Stimulated activated CD4-positive, alpha-beta T cell treated with anti-CD3 and anti-CD28 coated beads, Interleukin-4, amount 100 ng/mL, for 24 hours (primary cell): ENCODE measurements at regions not wholly inside any gene's neighbourhood (a gene's known extent, or its start where the extent isn't known, plus 50 kb on each side); places are given as distances from the start of the nearest gene placed in this dataset.
"Not testable (repeated sequence)": the region's sequence is repeated elsewhere in the genome, so short reads cannot be mapped to it uniquely, and the experiment has no call there.

Experiments
- DNase-seq: peaks from one replicate; pipeline ENCODE4 v3.0.0-alpha.2; 2020

GRCh38 chr4:137468836-137469235 is 63.5 kb downstream of the PCDH18 start:
- no peak for DNase-seq

- no peak for DNase-seq
Observed at GRCh38 chr4:137467537-137467936, 64.8 kb downstream of the PCDH18 start.

- DNase-seq: no peak
Observed at GRCh38 chr4:137463377-137464003, 68.8 kb downstream of the PCDH18 start.

GRCh38 chr4:137455647-137456321 is 76.5 kb downstream of the PCDH18 start:
- no peak for DNase-seq

- DNase-seq: no peak
Observed at GRCh38 chr4:137454767-137455166, 77.5 kb downstream of the PCDH18 start.

- DNase-seq: no peak
Observed at GRCh38 chr4:137452799-137453198, 79.5 kb downstream of the PCDH18 start.

GRCh38 chr4:137451172-137451825 is 81.0 kb downstream of the PCDH18 start:
- no peak for DNase-seq

GRCh38 chr4:137448402-137448801 is 83.9 kb downstream of the PCDH18 start:
- no peak for DNase-seq

GRCh38 chr4:137446071-137446470 is 86.2 kb downstream of the PCDH18 start:
- no peak for DNase-seq

- no peak for DNase-seq
Observed at GRCh38 chr4:137443031-137443800, 89.1 kb downstream of the PCDH18 start.

GRCh38 chr4:137432446-137433311 is 99.6 kb downstream of the PCDH18 start:
- no peak for DNase-seq

GRCh38 chr4:137430171-137430570 is 102.1 kb downstream of the PCDH18 start:
- no peak for DNase-seq

- no peak for DNase-seq
Observed at GRCh38 chr4:137427411-137427810, 104.9 kb downstream of the PCDH18 start.

GRCh38 chr4:137425281-137425680 is 107.0 kb downstream of the PCDH18 start:
- DNase-seq: no peak

GRCh38 chr4:137422666-137423065 is 109.6 kb downstream of the PCDH18 start:
- DNase-seq: no peak

GRCh38 chr4:137421796-137422195 is 110.5 kb downstream of the PCDH18 start:
- DNase-seq: no peak

- no peak for DNase-seq
Observed at GRCh38 chr4:137420901-137421396, 111.3 kb downstream of the PCDH18 start.

- DNase-seq: no peak
Observed at GRCh38 chr4:137417676-137418075, 114.6 kb downstream of the PCDH18 start.

GRCh38 chr4:137414802-137415201 is 117.5 kb downstream of the PCDH18 start:
- DNase-seq: no peak

GRCh38 chr4:137408527-137409177 is 123.6 kb downstream of the PCDH18 start:
- no peak for DNase-seq

- DNase-seq: not testable (repeated sequence)
Observed at GRCh38 chr4:137405833-137406232, 126.5 kb downstream of the PCDH18 start.

- no peak for DNase-seq
Observed at GRCh38 chr4:137394018-137394417, 138.3 kb downstream of the PCDH18 start.
